ENCODE measurements at regions not wholly inside any gene's neighbourhood (a gene's known extent, or its start where the extent isn't known, plus 50 kb on each side); places are given as distances from the start of the nearest gene placed in this dataset.

DNA sequence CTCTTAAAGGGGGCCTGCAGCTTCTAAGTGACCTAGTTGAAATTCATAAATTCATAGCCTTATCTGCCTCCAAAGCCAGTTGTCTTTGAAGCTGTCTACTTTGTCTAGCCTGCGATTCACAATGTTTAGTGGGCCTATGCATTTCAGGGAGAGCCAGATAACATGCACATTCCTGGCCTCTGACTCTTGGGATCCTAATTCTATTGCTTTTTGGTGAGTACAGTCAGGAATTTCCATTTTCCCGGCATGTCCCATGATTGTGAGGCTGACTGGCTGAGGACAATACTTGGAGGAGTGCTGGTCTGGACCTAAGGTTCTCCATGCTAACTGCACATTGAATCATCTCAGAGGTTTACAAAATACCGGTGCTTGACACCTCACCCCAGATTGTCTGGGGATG is 155.0 kb downstream of the MSL3 start:
- Histone ChIP-seq H3K27ac (no peak overlapping the region), H3K4me2 (no peak overlapping the region), H3K9me3 (no peaks in the 10 kb centered on the region), H3K4me3 (no peak overlapping the region), H3K4me1 (no peaks in the 10 kb centered on the region)
- ChIA-PET POLR2A (no interaction called here), CTCF (no interaction called here)
- DNase-seq (ENCODE audit: low read depth in 1 of 2, low spot score in 1 of 2) (no peak), FAIRE-seq (no peak), ATAC-seq (no peak)
- 82% methylated on average over 3 of the region's 3 CpGs for WGBS (ENCODE audit: missing lambda C conversion rate)
- TF ChIP-seq RARB (CRISPR knock-in tag; IDR thresholded peaks at IDR 0.05) (no peak), FOSB (CRISPR knock-in tag; IDR thresholded peaks at IDR 0.05) (no peak), HOXB13 (CRISPR knock-in tag; IDR thresholded peaks at IDR 0.05; ENCODE audit: low read depth) (no peak), NFE2L2 (conservative IDR thresholded peaks at IDR 0.05; ENCODE audit: low read length) (no peak), EHMT2 (IDR thresholded peaks at IDR 0.05; ENCODE audit: low read depth) (no peak), ZSCAN20 (CRISPR knock-in tag; IDR thresholded peaks at IDR 0.05) (no peak), ESRRA (IDR thresholded peaks at IDR 0.05; ENCODE audit: borderline replicate concordance, low read length) (no peak), TP53 (CRISPR knock-in tag; IDR thresholded peaks at IDR 0.05) (no peak), HOXB5 (CRISPR knock-in tag; IDR thresholded peaks at IDR 0.05) (no peak), ZC3H11A (IDR thresholded peaks at IDR 0.05) (no peak), ZFP36 (IDR thresholded peaks at IDR 0.05; ENCODE audit: borderline replicate concordance, partially characterized antibody) (no peak), RFX5 (IDR thresholded peaks at IDR 0.05) (no peak), GATA3 (IDR thresholded peaks at IDR 0.05; ENCODE audit: borderline replicate concordance) (no peak), FOXS1 (CRISPR knock-in tag; IDR thresholded peaks at IDR 0.05) (no peak), CBX8 (IDR thresholded peaks at IDR 0.05) (no peak)
- TF ChIP-seq, protein P1, sequence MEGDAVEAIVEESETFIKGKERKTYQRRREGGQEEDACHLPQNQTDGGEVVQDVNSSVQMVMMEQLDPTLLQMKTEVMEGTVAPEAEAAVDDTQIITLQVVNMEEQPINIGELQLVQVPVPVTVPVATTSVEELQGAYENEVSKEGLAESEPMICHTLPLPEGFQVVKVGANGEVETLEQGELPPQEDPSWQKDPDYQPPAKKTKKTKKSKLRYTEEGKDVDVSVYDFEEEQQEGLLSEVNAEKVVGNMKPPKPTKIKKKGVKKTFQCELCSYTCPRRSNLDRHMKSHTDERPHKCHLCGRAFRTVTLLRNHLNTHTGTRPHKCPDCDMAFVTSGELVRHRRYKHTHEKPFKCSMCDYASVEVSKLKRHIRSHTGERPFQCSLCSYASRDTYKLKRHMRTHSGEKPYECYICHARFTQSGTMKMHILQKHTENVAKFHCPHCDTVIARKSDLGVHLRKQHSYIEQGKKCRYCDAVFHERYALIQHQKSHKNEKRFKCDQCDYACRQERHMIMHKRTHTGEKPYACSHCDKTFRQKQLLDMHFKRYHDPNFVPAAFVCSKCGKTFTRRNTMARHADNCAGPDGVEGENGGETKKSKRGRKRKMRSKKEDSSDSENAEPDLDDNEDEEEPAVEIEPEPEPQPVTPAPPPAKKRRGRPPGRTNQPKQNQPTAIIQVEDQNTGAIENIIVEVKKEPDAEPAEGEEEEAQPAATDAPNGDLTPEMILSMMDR (IDR thresholded peaks at IDR 0.05), result no peak

DNA sequence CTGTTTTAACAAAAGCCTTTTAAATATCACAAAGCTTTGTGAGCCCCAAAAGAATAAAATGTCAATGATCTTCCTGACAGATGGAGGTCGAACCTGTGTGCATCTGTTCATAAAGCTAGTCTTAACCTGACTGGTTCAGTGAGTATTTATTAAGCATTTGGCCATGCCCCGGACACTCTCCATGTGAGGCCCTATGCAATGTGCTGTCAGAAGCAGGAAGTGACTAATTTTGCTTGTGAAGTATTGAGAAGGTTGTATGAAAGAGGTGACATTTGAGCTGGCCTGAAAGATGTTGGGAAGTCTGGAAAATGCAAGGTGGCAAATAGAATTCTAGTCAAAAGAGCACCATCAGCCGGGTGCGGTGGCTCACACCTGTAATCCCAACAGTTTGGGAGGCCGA is 171.4 kb downstream of the MSL3 start:
- no peak for FAIRE-seq
- ChIA-PET CTCF (no interaction called here), POLR2A (no interaction called here)
- H3K4me2 ChIP-seq, result no peak overlapping the region
- no peaks in the 10 kb centered on the region for H3K4me1 ChIP-seq
- no peak for ATAC-seq
- DNase-seq (ENCODE audit: low read depth in 1 of 2, low spot score in 1 of 2), result no peak
- TF ChIP-seq FOXS1 (CRISPR knock-in tag; IDR thresholded peaks at IDR 0.05), result no peak
- TF ChIP-seq, protein P2, sequence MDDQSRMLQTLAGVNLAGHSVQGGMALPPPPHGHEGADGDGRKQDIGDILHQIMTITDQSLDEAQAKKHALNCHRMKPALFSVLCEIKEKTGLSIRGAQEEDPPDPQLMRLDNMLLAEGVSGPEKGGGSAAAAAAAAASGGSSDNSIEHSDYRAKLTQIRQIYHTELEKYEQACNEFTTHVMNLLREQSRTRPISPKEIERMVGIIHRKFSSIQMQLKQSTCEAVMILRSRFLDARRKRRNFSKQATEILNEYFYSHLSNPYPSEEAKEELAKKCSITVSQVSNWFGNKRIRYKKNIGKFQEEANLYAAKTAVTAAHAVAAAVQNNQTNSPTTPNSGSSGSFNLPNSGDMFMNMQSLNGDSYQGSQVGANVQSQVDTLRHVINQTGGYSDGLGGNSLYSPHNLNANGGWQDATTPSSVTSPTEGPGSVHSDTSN (IDR thresholded peaks at IDR 0.05), result no peak
- TF ChIP-seq KDM1A (IDR thresholded peaks at IDR 0.05; ENCODE audit: low read depth), result no peak
- no peak for TF ChIP-seq JUN (IDR thresholded peaks at IDR 0.05)
- H3K27ac ChIP-seq, result no peak overlapping the region
- no peaks in the 10 kb centered on the region for H3K9me3 ChIP-seq
- WGBS (ENCODE audit: missing lambda C conversion rate), result 41% methylated on average over 5 of the region's 5 CpGs
- H3K4me3 ChIP-seq, result no peak overlapping the region

DNA sequence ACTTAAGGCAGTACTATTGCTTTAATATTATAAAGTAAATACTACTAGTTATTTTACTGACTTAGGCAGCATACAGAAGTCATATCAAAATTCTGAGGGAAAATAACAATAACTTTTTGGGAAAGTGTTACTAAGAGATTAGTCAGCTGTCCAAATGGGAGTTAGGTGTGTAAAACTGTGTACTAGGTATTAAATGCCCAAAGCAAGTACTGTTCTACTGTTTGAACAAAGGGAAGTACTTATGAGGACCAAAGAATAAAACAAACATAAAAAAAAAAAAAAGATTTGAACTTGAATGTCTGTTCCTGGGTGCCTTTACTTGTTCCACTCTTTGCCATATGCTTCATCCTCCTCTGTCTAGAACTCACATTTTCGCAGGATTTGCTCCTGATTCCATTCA is 174.4 kb downstream of the MSL3 start:
- no peak for FAIRE-seq
- Histone ChIP-seq H3K9me3 (no peaks in the 10 kb centered on the region), H3K4me1 (no peaks in the 10 kb centered on the region), H3K4me2 (no peak overlapping the region), H3K4me3 (no peak overlapping the region), H3K27ac (no peak overlapping the region)
- DNase-seq (ENCODE audit: low read depth in 1 of 2, low spot score in 1 of 2), result no peak
- no peak for ATAC-seq
- ChIA-PET CTCF (interaction anchor here (2.0 to 2.1 kb wide), 2 partner anchors 9 to 12 kb away, joined by 4 to 6 read pairs; no protein-coding TSS in a partner anchor), POLR2A (no interaction called here)
- 52% methylated on average over 1 of the region's 1 CpG for WGBS (ENCODE audit: missing lambda C conversion rate)
- TF ChIP-seq CHD2 (IDR thresholded peaks at IDR 0.05; ENCODE audit: low read length, partially characterized antibody) (no peak), FOXS1 (CRISPR knock-in tag; IDR thresholded peaks at IDR 0.05) (no peak), EHF (CRISPR knock-in tag; IDR thresholded peaks at IDR 0.05) (no peak), ZC3H11A (IDR thresholded peaks at IDR 0.05) (no peak), TFCP2L1 (CRISPR knock-in tag; IDR thresholded peaks at IDR 0.05) (no peak), ESRRA (IDR thresholded peaks at IDR 0.05; ENCODE audit: borderline replicate concordance, low read length) (no peak), CHD4 (IDR thresholded peaks at IDR 0.05; ENCODE audit: borderline replicate concordance) (no peak), RAD21 (conservative IDR thresholded peaks at IDR 0.05 in 1 of 2, IDR thresholded peaks at IDR 0.05 in 1 of 2) (no peak), HOXB13 (CRISPR knock-in tag; IDR thresholded peaks at IDR 0.05; ENCODE audit: low read depth) (no peak), FOSB (CRISPR knock-in tag; IDR thresholded peaks at IDR 0.05) (no peak), NFE2L2 (conservative IDR thresholded peaks at IDR 0.05; ENCODE audit: low read length) (no peak), POLR2A (IDR thresholded peaks at IDR 0.05; ENCODE audit: low read length) (no peak), MAZ (IDR thresholded peaks at IDR 0.05; ENCODE audit: borderline replicate concordance, low read depth, low read length) (no peak)
- TF ChIP-seq, protein P3, sequence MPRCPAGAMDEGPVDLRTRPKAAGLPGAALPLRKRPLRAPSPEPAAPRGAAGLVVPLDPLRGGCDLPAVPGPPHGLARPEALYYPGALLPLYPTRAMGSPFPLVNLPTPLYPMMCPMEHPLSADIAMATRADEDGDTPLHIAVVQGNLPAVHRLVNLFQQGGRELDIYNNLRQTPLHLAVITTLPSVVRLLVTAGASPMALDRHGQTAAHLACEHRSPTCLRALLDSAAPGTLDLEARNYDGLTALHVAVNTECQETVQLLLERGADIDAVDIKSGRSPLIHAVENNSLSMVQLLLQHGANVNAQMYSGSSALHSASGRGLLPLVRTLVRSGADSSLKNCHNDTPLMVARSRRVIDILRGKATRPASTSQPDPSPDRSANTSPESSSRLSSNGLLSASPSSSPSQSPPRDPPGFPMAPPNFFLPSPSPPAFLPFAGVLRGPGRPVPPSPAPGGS (IDR thresholded peaks at IDR 0.05), result no peak
- TF ChIP-seq, protein P4, sequence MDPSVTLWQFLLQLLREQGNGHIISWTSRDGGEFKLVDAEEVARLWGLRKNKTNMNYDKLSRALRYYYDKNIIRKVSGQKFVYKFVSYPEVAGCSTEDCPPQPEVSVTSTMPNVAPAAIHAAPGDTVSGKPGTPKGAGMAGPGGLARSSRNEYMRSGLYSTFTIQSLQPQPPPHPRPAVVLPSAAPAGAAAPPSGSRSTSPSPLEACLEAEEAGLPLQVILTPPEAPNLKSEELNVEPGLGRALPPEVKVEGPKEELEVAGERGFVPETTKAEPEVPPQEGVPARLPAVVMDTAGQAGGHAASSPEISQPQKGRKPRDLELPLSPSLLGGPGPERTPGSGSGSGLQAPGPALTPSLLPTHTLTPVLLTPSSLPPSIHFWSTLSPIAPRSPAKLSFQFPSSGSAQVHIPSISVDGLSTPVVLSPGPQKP (IDR thresholded peaks at IDR 0.05; ENCODE audit: low read depth, low read length), result no peak

Measured in A549 (cell line).